ENCODE measurements at regions not wholly inside any gene's neighbourhood (a gene's known extent, or its start where the extent isn't known, plus 50 kb on each side); places are given as distances from the start of the nearest gene placed in this dataset.

DNA sequence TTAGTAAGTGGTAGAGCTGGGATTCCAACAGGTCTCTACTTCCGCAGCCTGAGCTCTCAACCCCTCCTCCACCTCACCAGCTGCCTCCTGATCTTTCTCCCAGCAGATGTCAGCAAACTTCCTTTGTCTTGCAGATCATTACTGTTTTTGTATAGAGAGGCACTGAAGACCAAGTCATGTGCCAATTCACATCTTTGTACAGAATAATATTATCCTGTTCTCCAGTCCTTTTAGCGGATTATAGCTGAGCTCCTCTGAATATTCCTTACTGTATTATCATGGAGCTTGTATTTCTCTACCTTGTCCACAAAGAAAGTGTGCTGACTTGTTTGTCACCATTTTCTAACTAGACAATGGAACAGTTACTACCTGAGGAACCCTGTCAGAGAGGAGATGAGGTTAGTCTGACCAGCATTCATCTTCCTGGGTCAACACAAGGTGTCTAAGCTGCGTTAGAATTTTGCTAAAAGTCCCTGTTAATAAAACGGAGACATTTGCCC lies 142.3 kb upstream of the ARHGAP5 start (continued):
- TF ChIP-seq ZNF561 (CRISPR knock-in tag; conservative IDR thresholded peaks at IDR 0.05): no peak
- TF ChIP-seq POLR2A (conservative IDR thresholded peaks at IDR 0.05): no peak
- peak; percentile 75 for TF ChIP-seq REST (IDR thresholded peaks at IDR 0.05; ENCODE audit: borderline replicate concordance)
- TF ChIP-seq REST (CRISPR knock-in tag; IDR thresholded peaks at IDR 0.05; ENCODE audit: low read depth): no peak
- TF ChIP-seq YY1 (IDR thresholded peaks at IDR 0.05; ENCODE audit: borderline replicate concordance in 1 of 3, control insufficient read depth in 1 of 3, extremely low read depth in 1 of 3, insufficient read depth in 3 of 3, insufficient read length in 1 of 3, insufficient replicate concordance in 2 of 3, low read depth in 1 of 3, low read length in 2 of 3): no peak
- TF ChIP-seq ELF1 (tag; IDR thresholded peaks at IDR 0.05): peak; percentile 49; the same call in 1 of the 2 replicates
- TF ChIP-seq, protein P1, sequence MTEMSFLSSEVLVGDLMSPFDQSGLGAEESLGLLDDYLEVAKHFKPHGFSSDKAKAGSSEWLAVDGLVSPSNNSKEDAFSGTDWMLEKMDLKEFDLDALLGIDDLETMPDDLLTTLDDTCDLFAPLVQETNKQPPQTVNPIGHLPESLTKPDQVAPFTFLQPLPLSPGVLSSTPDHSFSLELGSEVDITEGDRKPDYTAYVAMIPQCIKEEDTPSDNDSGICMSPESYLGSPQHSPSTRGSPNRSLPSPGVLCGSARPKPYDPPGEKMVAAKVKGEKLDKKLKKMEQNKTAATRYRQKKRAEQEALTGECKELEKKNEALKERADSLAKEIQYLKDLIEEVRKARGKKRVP (CRISPR knock-in tag; IDR thresholded peaks at IDR 0.05): no peak
- no peak for TF ChIP-seq KLF13 (tag; IDR thresholded peaks at IDR 0.05; ENCODE audit: borderline replicate concordance, low read depth)
- TF ChIP-seq CTCF (IDR thresholded peaks at IDR 0.05 in 2 of 3, conservative IDR thresholded peaks at IDR 0.05 in 1 of 3; ENCODE audit: insufficient read depth in 2 of 3, low read depth in 1 of 3, low read length in 3 of 3): peak; percentile 47 to 72 (median 51); a peak in 4 of 6 replicates
- no peak for TF ChIP-seq GATAD2B (IDR thresholded peaks at IDR 0.05; ENCODE audit: borderline replicate concordance)
- peak; percentile 75 to 92 for TF ChIP-seq RAD21 (CRISPR knock-in tag; conservative IDR thresholded peaks at IDR 0.05 in 1 of 2, IDR thresholded peaks at IDR 0.05 in 1 of 2)
- TF ChIP-seq, protein P2, sequence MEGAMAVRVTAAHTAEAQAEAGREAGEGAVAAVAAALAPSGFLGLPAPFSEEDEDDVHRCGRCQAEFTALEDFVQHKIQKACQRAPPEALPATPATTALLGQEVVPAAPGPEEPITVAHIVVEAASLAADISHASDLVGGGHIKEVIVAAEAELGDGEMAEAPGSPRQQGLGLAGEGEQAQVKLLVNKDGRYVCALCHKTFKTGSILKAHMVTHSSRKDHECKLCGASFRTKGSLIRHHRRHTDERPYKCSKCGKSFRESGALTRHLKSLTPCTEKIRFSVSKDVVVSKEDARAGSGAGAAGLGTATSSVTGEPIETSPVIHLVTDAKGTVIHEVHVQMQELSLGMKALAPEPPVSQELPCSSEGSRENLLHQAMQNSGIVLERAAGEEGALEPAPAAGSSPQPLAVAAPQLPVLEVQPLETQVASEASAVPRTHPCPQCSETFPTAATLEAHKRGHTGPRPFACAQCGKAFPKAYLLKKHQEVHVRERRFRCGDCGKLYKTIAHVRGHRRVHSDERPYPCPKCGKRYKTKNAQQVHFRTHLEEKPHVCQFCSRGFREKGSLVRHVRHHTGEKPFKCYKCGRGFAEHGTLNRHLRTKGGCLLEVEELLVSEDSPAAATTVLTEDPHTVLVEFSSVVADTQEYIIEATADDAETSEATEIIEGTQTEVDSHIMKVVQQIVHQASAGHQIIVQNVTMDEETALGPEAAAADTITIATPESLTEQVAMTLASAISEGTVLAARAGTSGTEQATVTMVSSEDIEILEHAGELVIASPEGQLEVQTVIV (CRISPR knock-in tag; IDR thresholded peaks at IDR 0.05; ENCODE audit: borderline replicate concordance): no peak
- TF ChIP-seq EP400 (IDR thresholded peaks at IDR 0.05): no peak
